NCI-H510A (cell line): ENCODE measurements at regions not wholly inside any gene's neighbourhood (a gene's known extent, or its start where the extent isn't known, plus 50 kb on each side); places are given as distances from the start of the nearest gene placed in this dataset.

ENCODE experiments used
- DNase-seq: peaks from one replicate; lab custom pipeline; 2025; lab: John Stamatoyannopoulos, UW

- DNase-seq, result no peak
Observed at GRCh38 chr3:82287562-82287961, 526.1 kb upstream of the GBE1 start.

DNA sequence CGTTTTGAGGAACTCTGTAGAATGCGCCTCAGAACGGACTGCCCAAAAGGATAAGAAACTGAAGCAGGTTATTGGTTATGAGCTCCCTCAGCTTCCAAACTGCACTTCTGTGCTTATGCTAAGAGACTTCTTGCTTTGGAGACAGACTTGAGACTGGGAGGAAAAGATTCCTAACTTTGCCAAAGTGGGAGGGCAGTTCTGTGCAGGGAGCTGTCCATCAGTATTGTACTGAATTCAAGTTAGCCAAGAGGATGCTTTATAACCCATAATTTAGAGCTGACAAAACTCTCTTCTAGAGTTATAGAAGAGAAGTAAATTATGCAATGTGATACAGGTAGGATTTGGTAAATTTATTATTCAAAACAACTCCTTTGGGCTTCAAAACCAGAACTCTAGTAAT is 519.8 kb upstream of the GBE1 start:
- DNase-seq, result no peak

DNA sequence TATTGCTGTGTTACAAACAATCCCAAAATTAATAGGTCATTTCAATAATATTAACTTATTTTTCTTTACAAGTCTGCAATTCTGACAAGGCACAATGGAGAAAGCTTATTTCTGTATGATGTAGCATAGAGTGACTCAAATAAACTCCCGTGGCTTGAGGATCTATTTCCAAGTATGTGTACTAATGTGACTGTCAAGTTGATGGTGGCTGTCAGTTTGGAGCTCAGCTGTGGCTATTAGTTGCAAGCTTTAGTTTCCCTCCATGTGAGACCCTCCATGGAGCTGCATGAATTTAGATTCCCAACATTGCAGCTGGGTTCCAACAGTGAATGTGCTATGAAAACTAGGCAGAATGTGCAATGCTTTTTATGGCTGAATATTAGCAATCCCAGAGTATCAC is 515.5 kb upstream of the GBE1 start:
- DNase-seq, result no peak

DNA sequence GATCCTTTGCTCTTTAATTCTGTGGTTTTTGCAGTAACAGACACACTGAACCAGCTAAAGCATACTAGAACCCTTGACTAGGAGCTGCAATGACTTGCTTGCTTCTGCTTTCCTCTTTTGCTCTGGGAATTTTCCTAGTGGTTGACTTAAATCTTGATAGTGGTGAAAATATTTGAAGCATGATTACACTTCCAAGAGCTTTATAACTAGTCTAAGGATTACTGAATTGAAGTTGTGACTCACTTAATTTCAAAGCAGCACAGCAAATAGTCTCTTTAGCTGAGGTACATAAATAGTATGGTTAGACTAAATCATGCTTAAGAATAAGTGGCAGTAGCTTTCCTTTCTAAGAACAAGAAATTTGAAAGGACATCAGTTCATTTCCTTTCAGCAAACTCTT is 513.5 kb upstream of the GBE1 start:
- no peak for DNase-seq

- no peak for DNase-seq
Observed at GRCh38 chr3:82265747-82266146, 504.3 kb upstream of the GBE1 start.

GRCh38 chr3:82262193-82262592 is 500.7 kb upstream of the GBE1 start:
- no peak for DNase-seq

DNA sequence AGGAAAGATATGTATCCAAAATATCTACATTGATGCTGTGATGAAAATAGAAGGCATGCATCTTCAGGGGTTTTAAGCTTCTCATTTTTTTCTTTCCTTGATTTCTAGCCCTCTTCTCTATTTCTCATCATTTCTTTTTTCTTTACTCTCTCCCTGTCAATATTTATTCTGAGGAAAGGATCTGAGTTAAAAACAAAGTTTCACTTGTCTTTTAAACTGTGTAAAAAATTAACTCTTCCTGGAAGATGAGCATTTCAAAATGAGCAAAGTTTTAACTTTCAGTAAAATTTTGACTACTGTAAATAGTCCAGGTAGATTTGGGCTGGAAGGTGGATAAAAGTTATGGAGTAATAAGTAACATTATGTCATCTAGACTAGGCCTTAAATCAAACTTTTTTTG is 500.2 kb upstream of the GBE1 start:
- DNase-seq, result no peak

DNA sequence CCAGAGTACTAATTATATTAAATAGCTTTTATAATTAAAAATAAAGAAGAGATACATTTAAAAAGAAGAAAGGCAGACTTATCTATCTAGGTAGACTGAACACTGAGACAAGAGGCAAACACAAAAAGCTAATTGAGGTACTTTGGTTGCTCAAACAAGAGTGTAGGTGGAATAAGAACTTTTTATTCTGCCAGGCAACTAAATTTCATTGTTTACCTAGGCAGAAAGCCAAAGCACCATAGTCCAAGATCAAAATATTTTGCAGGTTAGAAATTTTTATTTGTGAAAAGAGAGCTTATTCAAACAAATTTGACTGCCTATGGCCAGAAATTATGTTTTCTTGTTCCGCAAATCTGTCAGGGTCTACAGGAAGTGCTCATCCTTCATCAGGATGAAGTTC is 499.6 kb upstream of the GBE1 start:
- DNase-seq, result no peak

DNA sequence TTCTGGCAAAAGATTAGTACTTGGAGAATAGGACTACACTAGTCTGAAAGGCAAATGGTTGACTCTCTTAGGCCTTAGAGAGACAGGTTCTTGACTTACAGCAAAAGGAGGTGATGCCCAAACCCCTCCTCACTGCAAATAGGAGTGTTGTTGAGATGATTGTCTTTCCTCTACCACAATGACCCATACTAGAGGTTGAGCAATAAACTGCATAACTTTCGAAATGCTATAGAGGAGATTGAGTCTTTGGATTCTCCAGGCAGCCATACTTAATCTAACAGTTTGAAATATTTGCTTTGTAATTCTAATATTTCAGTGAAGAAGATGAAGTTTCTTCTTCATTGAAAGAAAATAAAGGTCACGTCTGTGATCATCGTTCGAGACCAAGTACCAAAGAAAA is 498.5 kb upstream of the GBE1 start:
- DNase-seq, result no peak

DNA sequence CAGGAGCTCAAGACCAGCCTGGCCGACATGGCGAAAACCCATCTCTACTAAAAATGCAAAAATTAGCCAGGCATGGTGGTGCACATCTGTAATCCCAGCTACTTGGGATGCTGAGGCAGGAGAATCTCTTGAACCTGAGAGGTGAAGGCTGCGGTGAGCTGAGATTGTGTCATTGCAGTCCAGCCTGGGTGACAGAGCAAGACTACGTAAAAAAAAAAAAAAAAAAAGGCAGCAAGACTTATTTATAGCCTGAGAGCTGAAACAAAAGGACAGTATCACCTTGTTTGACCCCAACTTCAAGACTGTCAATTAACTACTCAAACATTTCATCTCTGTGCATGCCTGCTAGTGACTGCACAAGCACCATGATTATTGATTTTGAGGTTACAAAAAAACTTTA is 478.9 kb upstream of the GBE1 start:
- no peak for DNase-seq

DNA sequence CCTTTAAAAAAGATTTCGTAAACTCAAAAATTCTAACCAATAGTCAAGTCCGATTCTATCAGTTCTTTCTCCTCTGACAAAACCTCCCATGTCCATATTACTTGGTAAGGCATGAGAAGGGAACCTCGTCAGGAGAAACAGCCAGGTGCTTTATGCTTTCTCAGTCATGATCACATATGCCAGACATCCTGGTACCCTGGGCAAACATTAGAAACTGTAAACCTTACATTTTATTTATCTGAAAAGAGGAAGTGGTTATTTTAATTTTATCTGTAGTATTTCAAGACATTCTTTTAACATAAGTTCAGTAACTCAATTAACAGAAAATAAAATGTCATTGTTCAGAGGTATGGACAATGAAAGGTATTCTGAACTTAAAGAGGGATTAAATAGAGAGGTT is 474.8 kb upstream of the GBE1 start:
- no peak for DNase-seq

DNA sequence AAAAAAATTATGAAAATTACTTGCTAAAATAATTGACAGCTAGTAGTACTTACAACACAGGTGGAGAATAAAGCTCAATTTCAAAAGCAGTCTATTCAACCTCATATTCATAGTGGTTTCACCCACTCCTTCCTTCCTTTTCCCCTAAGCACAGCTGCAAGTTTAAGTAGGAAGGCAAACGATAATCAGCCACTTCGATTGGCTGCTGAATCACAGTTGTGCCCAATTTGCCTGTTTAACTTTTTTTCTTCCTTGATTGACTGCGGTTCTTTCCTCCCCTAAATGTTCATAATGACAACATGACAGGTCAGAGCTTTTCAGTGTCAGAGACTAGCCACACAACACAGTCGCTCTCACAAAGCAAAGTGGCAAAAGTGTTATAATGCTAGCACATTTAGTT is 468.0 kb upstream of the GBE1 start:
- DNase-seq, result no peak

GRCh38 chr3:82224661-82225060 is 463.2 kb upstream of the GBE1 start:
- no peak for DNase-seq

DNA sequence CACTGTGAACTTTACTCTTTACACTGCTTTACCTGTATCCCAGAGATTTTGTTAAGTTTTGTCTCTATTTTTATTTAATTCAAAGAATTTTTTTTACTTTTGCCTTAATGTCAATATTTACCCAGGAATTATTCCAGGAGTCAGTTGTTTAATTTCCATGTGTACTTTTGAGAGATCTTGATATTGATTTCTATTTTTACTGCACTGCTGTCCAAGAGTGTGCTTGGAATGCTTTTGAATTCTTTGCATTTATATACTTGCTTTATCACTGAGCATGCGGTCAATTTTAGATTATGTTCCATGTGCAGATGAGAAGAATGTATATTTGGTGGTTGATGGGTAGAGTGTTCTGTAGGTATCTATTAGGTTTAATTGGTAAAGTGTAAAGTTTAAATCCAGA is 461.0 kb upstream of the GBE1 start:
- no peak for DNase-seq

DNA sequence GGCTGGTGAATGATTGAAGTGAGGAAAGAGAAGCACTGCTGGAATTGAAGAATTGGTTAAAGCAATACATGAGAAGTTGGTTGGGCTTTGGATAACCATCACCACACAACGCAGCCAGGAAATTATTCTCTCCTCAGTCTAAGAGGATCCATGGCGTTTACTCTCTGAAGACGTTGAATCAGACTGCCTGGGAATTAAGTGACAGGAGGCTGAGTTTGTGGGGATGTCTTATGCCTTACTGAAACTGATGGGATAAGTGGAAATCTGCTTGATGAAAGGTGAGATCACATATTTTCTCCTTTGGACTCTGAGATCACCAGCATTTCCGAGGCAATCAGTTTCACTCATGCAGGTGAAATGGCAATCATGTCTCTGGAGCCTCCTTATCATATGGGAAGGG is 456.1 kb upstream of the GBE1 start:
- no peak for DNase-seq

GRCh38 chr3:82208002-82208710 is 446.7 kb upstream of the GBE1 start:
- DNase-seq, result no peak

GRCh38 chr3:82202269-82202668 is 440.8 kb upstream of the GBE1 start:
- DNase-seq, result no peak

- DNase-seq, result no peak
Observed at GRCh38 chr3:82201316-82201715, 439.9 kb upstream of the GBE1 start.

- DNase-seq, result no peak
Observed at GRCh38 chr3:82198009-82198408, 436.6 kb upstream of the GBE1 start.

- DNase-seq, result no peak
Observed at GRCh38 chr3:82196645-82197044, 435.2 kb upstream of the GBE1 start.

- no peak for DNase-seq
Observed at GRCh38 chr3:82194870-82195269, 433.4 kb upstream of the GBE1 start.

- DNase-seq, result no peak
Observed at GRCh38 chr3:82186017-82186416, 424.6 kb upstream of the GBE1 start.

- no peak for DNase-seq
Observed at GRCh38 chr3:82179291-82179690, 417.8 kb upstream of the GBE1 start.

- no peak for DNase-seq
Observed at GRCh38 chr3:82178291-82178690, 416.8 kb upstream of the GBE1 start.

- no peak for DNase-seq
Observed at GRCh38 chr3:82177774-82178173, 416.3 kb upstream of the GBE1 start.
